Esophagus squamous epithelium (tissue), 4 donors: ENCODE measurements at regions not wholly inside any gene's neighbourhood (a gene's known extent, or its start where the extent isn't known, plus 50 kb on each side); places are given as distances from the start of the nearest gene placed in this dataset.

Experiments used
- CTCF ChIP-seq, 6 experiments: fragments of 450-650 bp in 4 of 6; fragments of 200-600 bp in 2 of 6; sonication (generic) in 2 of 6; IDR thresholded peaks; one replicate each; pipeline ENCODE4 v1.5.1; 2016 to 2019; ENCODE audit warnings: antibody characterized with exemption in 6 of 6, mild to moderate bottlenecking in 4 of 6, moderate library complexity in 4 of 6
- POLR2A ChIP-seq, 4 donors: fragments of 450-650 bp; IDR thresholded peaks; one replicate each; pipeline ENCODE4 v1.6.1; 2017; ENCODE audit warnings: antibody characterized with exemption in 4 of 4, mild to moderate bottlenecking in 4 of 4, moderate library complexity in 3 of 4

GRCh38 chr12:75870878-75871277, 160.7 kb downstream of the PHLDA1 start:
- TF ChIP-seq CTCF (IDR thresholded peaks at IDR 0.05) (no peak), POLR2A (IDR thresholded peaks at IDR 0.05) (no peak)
